Activated CD4-positive, CD25-positive, alpha-beta regulatory T cell (primary cell): ENCODE measurements at regions not wholly inside any gene's neighbourhood (a gene's known extent, or its start where the extent isn't known, plus 50 kb on each side); places are given as distances from the start of the nearest gene placed in this dataset.

Source experiments
- DNase-seq, 4 experiments: peaks; one replicate each; lab custom pipeline; 2025; lab: John Stamatoyannopoulos, UW

DNA sequence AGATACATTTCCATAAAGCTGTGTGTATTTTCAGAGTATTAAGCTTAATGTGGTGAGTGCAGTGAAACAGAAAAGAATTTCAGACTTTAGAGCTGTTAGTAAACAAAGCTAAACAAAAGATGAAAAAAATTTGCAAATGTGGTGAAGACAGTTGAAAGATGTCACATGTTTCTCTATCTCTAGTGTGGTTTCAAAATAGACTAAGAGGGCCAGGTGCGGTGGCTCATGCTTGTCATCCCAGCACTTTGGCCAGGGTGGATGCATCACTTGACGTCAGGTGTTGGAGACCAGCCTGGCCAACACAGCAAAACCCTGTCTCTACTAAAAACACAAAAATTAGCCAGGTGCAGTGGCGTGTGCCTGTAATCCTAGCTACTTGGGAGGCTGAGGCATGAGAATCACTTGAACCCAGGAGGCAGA, 466.0 kb upstream of the NR2F2 start:
- no peak for DNase-seq

DNA sequence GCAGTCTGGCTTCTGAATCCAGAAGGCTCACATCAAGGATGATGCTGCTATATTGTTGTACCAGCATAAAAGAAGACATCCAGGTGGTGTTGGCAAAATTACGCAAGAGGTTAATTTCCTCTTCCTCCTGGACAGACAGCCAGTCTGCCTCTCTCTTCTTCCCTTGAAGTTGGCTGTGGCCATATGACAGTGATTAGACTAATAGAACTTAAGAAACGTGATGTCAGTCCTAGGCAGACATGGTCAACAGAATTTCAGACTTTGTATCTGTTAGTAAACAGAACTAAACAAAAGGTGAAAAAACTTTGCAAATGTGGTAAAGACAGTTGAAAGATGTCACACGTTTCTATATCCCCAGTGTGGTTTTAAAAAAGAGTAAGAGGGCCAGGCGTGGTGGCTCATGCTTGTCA, 465.2 kb upstream of the NR2F2 start:
- no peak for DNase-seq

DNA sequence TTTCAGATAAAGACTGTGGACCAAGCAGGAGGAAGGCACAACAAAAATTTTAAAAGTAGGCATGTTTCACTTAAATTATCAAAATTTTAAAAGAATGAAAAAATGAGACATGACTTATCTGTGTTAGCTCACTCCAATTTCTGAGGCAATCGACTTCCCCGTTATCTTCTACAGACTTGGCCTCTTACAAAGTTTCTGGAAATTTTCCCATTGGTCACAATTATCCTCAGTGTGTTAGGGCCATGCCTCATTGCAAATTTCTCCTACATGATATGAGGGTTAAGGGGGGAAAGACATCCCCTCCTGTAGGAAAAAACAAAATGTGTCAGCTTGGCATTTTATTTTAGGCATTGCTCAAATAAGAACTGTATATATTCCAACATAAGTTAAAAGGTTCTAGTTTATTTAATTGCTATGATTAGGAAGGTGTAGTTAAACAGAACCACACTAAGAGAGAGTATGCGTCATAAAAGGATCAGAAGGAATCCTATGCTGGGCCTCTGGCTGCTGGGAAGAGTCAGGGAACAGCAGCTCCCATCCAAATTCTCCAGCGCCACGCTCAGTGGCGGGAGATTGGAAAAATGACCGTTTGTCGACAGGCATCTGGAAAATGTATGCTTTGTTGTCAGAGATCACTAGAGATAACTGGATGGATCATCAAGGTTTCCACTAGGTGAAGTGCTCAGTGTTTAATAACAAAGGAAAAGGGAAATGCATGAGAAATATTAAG, 463.6 kb upstream of the NR2F2 start:
- DNase-seq = no peak

- DNase-seq = no peak
Measured at GRCh38 chr15:95868450-95868849, 462.1 kb upstream of the NR2F2 start.

DNA sequence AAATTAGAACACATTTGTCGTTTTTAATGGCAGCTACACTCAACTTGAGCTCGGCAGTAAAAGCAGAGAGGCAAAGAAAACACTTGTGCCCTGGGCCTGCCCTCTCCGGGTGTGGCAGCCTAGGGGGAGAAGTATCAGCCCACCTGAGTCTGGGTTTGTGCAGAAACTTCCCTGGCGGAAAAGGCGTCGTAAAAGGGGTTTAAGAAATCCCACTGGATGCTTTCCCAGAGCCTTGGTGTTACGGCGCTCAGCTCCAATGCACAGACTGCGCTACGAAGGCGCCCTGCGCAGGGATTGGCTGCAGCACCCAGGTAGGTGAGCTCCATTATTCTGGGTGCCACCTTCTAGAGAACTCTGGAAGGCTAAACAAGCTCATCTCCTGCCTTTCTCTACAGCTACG, 461.5 kb upstream of the NR2F2 start:
- no peak for DNase-seq

DNA sequence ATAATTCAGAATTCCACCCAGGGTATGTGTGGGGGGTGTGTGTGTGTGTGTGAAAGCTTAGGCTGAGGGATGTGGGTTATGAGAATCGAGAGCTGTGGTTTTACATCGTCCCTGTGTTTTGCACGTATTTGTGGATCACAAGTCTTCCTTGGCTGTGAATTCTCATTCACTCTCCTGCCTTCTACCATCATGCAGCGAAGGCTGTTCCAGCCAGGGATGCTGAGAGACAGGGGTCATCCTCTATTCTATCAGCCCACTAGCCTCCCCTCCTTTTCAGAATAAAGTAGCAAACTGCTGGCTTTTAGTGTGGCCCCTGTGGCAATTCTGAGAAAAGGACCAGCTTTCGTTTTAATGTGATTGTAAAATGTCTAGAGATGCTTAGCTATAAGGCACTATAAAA, 460.6 kb upstream of the NR2F2 start:
- DNase-seq = no peak

- no peak for DNase-seq
Measured at GRCh38 chr15:95872366-95872771, 458.1 kb upstream of the NR2F2 start.

DNA sequence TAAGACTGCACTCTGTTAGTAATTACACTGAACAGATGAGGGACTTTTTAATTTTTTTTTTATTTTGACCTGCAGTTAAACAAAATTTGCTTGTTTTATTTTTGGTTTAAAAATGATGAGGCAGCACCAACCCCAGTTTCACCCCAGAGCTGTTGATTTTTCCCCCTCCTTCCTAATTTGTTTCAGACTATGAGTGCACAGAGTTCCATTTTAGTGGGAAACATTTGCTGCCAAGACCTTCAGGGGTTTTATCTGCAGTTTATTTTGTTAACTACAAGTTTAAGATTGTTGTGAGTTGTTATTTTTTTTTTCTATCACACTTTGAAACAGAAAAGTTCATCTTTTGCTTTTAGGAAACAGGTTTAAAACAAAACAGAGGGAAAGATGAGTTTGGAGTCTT, 455.9 kb upstream of the NR2F2 start:
- no peak for DNase-seq

GRCh38 chr15:95875121-95875643, 455.3 kb upstream of the NR2F2 start:
- no peak for DNase-seq

- no peak for DNase-seq
Measured at GRCh38 chr15:95880031-95880570, 450.4 kb upstream of the NR2F2 start.

DNA sequence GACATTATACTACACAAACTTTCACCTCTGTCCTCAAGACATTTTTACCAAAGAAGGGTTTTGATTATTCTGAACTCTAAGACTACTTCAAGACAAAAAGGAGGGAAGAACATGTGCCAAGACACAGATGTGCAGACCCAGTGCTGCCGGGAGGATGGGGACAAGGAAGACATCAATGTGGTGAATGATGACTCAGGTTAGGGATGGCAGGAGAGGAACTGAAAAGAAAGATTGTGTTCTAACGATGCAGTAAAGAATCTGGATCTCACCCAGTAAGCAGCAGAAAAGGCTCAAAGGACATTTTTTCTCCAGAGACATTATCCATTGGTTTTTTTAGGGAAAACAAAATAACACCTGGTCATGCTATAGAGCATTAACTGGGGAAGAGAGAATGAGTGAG, 449.9 kb upstream of the NR2F2 start:
- DNase-seq = no peak

- no peak for DNase-seq
Measured at GRCh38 chr15:95883064-95883463, 447.4 kb upstream of the NR2F2 start.

GRCh38 chr15:95884276-95884675, 446.2 kb upstream of the NR2F2 start:
- no peak for DNase-seq

GRCh38 chr15:95887666-95888390, 442.7 kb upstream of the NR2F2 start:
- no peak for DNase-seq

DNA sequence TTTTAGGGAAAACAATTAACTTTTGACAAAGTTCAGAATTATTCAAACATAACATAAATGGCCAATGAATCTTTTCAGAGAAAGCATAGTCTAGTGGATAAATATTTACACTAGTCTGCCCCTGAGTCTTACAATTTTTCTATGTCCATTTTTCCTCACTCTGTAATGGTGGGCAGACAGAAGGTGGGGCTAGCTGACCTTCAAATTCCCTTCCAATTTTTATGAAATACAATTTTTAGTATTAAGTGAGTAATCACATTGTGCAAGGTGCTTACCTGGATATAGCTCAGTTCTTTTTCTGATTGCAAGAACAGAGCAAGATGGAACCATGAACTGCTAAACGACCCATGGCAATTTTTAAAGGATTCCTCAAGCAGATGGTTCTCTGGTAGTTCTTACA, 441.7 kb upstream of the NR2F2 start:
- DNase-seq = no peak

GRCh38 chr15:95894407-95894956, 436.0 kb upstream of the NR2F2 start:
- no peak for DNase-seq

DNA sequence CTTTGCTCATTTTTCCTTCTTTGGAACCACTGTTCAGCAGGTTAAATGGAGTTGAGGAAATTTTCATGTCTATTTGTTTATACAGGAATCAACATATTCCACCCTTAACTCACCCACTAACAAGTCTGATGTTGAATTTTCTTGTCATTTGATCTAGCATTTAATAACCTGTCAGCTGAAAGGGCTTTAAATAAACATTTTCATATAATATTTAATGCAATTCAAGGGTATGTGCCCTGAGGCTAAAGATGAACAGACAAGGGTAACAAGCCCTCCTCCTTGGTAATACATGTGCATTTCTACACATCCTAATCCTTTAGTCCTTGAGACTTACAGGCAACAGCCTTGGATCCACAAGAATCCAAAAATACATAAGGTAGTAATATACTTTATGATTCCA, 435.0 kb upstream of the NR2F2 start:
- no peak for DNase-seq

DNA sequence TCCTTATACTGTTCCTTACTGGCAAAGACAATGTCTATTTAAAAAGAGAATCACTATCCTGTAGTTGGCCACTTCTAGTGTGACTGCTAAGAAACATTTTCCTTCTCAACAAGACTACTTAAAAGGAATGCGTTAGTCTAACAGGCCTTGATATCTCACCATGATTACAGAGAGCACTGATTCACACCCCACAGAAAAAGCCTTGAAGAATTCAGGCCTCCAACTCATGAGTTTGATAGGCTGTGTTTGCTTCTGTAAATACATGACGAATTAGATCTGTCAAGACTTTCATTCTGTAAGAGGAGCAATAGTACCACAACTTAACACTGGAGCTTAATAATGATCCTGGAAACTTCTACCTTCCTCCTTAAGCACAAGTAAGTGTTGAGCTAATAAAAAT, 432.8 kb upstream of the NR2F2 start:
- DNase-seq = no peak

- no peak for DNase-seq
Measured at GRCh38 chr15:95898761-95899160, 431.7 kb upstream of the NR2F2 start.

GRCh38 chr15:95901271-95901670, 429.2 kb upstream of the NR2F2 start:
- DNase-seq = no peak

DNA sequence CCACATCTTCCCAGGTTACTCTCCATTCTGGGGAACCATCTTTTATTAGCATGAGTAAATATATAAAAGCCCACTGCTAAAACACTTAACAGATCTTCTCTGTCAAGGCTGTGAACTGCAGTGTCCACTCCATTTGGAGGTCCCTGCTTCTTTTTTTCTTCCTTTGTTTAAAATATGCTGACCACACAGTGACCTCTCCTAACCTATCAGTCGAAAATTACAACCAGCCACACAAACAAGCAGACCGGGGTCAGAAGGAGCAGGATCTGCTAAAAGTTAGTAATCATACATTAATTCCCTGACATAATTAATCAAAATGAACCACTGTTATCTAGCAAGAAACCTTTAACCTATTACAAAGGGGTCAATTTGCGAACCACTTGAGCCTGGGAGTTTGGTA, 427.9 kb upstream of the NR2F2 start:
- DNase-seq = no peak

DNA sequence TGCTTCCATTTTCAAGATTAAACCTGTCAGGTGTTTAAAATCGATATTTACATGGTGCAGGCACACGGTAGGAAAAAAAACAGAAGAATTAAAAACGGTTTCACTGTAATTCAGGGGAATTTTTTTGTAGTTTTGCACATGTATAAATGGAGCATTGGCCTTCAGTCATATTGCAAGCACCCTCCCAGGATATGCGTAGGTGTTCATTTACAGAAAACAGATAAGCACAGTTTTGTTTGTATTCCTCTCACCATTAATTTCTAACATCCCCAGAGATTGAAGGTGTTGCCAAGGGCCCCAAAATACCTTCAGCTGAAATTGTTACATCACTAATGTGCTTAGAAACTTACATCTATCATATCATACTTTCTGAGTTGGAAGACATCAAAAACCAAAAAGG, 427.1 kb upstream of the NR2F2 start:
- DNase-seq = no peak

DNA sequence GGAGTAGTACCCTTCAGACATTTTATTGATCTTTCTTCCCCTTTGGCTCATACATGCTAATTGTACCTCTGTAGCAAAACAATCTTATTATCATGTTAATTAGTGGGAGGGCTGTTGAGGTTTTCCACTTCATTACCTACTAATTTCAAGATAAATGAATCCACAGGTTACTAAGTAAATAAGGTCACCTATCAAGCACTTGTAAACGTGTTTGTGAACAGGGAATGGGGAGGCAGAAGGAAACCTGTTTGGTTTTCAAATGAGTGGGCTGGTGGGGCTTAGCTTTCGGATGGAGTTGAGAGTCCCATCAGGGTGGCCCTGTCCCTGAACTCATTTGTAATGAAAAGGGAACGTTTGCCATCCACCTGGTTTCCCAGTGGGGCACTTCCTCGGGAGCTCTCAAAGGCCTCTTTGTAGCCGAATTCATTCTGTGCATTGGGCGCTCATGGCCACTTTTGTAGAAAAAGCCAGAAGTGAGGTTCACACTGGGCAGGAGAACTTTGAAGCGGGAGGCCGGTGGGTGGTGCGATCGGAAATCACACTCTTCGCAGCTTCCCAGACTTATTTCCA, 419.8 kb upstream of the NR2F2 start:
- no peak for DNase-seq
